ENCODE measurements at regions not wholly inside any gene's neighbourhood (a gene's known extent, or its start where the extent isn't known, plus 50 kb on each side); places are given as distances from the start of the nearest gene placed in this dataset.

DNA sequence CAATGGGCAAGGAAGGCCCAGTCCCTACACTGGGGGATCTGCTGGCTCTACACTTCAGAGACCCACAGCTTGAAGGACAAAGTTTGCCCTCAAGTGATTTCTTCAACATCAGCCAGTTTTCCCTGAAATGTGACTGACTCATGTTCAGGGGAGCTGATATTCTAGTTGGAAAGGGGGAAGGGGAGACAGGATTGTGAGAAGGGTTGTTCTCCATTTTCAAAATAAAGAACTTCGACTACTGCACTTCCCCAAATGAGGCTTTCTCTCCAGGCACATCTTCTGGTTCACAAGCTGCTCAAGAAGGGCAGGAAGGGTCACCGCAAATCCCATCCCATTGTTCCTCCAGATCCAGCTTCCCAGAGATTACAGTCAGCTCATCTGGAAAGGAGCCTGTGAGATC, 117.6 kb downstream of the BCL2L11 start:
- Histone ChIP-seq H3K27me3 (replicated peaks in 1 of 4; ENCODE audit: control extremely low read depth in 1 of 4, control insufficient read depth in 3 of 4, insufficient read depth in 4 of 4, low read length in 3 of 4) (no peaks in the 10 kb centered on the region), H4K20me1 (ENCODE audit: control insufficient read depth, insufficient read depth, low read length, poor library complexity, severe bottlenecking) (no peaks in the 10 kb centered on the region), H2AFZ (ENCODE audit: insufficient read depth, low read depth, low read length, poor library complexity, severe bottlenecking) (no peak overlapping the region), H3K4me1 (ENCODE audit: control insufficient read depth in 2 of 2, insufficient read depth in 2 of 2, low read length in 2 of 2) (peaks cover 0 to 3% of the 10 kb centered on the region in 2 donors), H3K79me2 (ENCODE audit: control insufficient read depth, insufficient read depth, low read length) (no peaks in the 10 kb centered on the region), H3K9me3 (ENCODE audit: control extremely low read depth in 1 of 3, control insufficient read depth in 2 of 3, insufficient read depth in 1 of 3, low read length in 2 of 3) (peaks cover 0 to 4% (median 0%) of the 10 kb centered on the region in 3 donors), H3K27ac (ENCODE audit: low read length in 2 of 2) (no peak overlapping the region), H3K36me3 (replicated peaks in 1 of 2; ENCODE audit: control extremely low read depth in 1 of 2, control insufficient read depth in 1 of 2, extremely low read depth in 1 of 2, insufficient read depth in 2 of 2, low read length in 1 of 2) (no peaks in the 10 kb centered on the region), H3K9ac (ENCODE audit: low read length) (no peak overlapping the region), H3K4me2 (replicated peaks; ENCODE audit: low read depth, low read length, poor library complexity, severe bottlenecking) (no peak overlapping the region), H3K4me3 (ENCODE audit: control extremely low read depth in 1 of 5, extremely low read depth in 1 of 5, insufficient read depth in 1 of 5, low read depth in 2 of 5, low read length in 4 of 5) (no peak overlapping the region)
- 100% methylated on average over 1 of the region's 2 CpGs for WGBS (ENCODE audit: insufficient coverage)
- H3K27ac Mint-ChIP-seq: no peak overlapping the region
- H3K4me3 Mint-ChIP-seq: no peak overlapping the region
- CTCF ChIA-PET: interaction anchor here (1.4 kb wide), 1 partner anchor 8 kb away, joined by 3 read pairs; no protein-coding TSS in a partner anchor
- intact Hi-C loops (cut with micrococcal nuclease): no loop called here
- DNase-seq (no peak), ATAC-seq (ENCODE audit: low read depth) (no peak)
- no peak for TF ChIP-seq CTCF (IDR thresholded peaks at IDR 0.05)
- TF ChIP-seq EZH2 (IDR thresholded peaks at IDR 0.05; ENCODE audit: borderline replicate concordance, insufficient read depth, low read depth, low read length, poor library complexity, severe bottlenecking): no peak
- POLR2A ChIA-PET: no interaction called here
- H3K9me3 Mint-ChIP-seq (ENCODE audit: insufficient read depth): no peaks in the 10 kb centered on the region
- H3K4me1 Mint-ChIP-seq: no peaks in the 10 kb centered on the region
- H3K27me3 Mint-ChIP-seq: no peaks in the 10 kb centered on the region

- Mint-ChIP-seq H3K4me3 (no peak overlapping the region), H3K9me3 (ENCODE audit: insufficient read depth) (no peaks in the 10 kb centered on the region)
- no peak for ATAC-seq (ENCODE audit: low read depth)
These were observed 118.4 kb downstream of the BCL2L11 start for GRCh38 chr2:111239107-111239506.

More at GRCh38 chr2:111239107-111239506, 118.4 kb downstream of the BCL2L11 start:
- no peak for DNase-seq
- peaks cover 0 to 3% of the 10 kb centered on the region in 2 donors for H3K4me1 ChIP-seq (ENCODE audit: control insufficient read depth in 2 of 2, insufficient read depth in 2 of 2, low read length in 2 of 2)
- ChIA-PET POLR2A (no interaction called here), CTCF (interaction anchor here (1.4 kb wide), 1 partner anchor 9 kb away, joined by 3 read pairs; no protein-coding TSS in a partner anchor)
- H3K4me1 Mint-ChIP-seq: no peaks in the 10 kb centered on the region
- H3K79me2 ChIP-seq (ENCODE audit: control insufficient read depth, insufficient read depth, low read length): no peaks in the 10 kb centered on the region
- H4K20me1 ChIP-seq (ENCODE audit: control insufficient read depth, insufficient read depth, low read length, poor library complexity, severe bottlenecking): no peaks in the 10 kb centered on the region
- no peak overlapping the region for H3K9ac ChIP-seq (ENCODE audit: low read length)
- no peak overlapping the region for H3K27ac ChIP-seq (ENCODE audit: low read length in 2 of 2)
- H2AFZ ChIP-seq (ENCODE audit: insufficient read depth, low read depth, low read length, poor library complexity, severe bottlenecking): no peak overlapping the region
- no peaks in the 10 kb centered on the region for H3K27me3 Mint-ChIP-seq
- WGBS (ENCODE audit: insufficient coverage): 91% methylated on average over 3 of the region's 4 CpGs
- no peak overlapping the region for H3K4me3 ChIP-seq (ENCODE audit: control extremely low read depth in 1 of 5, extremely low read depth in 1 of 5, insufficient read depth in 1 of 5, low read depth in 2 of 5, low read length in 4 of 5)
- H3K36me3 ChIP-seq (replicated peaks in 1 of 2; ENCODE audit: control extremely low read depth in 1 of 2, control insufficient read depth in 1 of 2, extremely low read depth in 1 of 2, insufficient read depth in 2 of 2, low read length in 1 of 2): no peaks in the 10 kb centered on the region
- TF ChIP-seq CTCF (IDR thresholded peaks at IDR 0.05) (no peak), EZH2 (IDR thresholded peaks at IDR 0.05; ENCODE audit: borderline replicate concordance, insufficient read depth, low read depth, low read length, poor library complexity, severe bottlenecking) (no peak)
- no peak overlapping the region for H3K4me2 ChIP-seq (replicated peaks; ENCODE audit: low read depth, low read length, poor library complexity, severe bottlenecking)
- H3K27me3 ChIP-seq (replicated peaks in 1 of 4; ENCODE audit: control extremely low read depth in 1 of 4, control insufficient read depth in 3 of 4, insufficient read depth in 4 of 4, low read length in 3 of 4): no peaks in the 10 kb centered on the region
- intact Hi-C loops (cut with micrococcal nuclease): no loop called here
- H3K27ac Mint-ChIP-seq: no peak overlapping the region
- H3K9me3 ChIP-seq (ENCODE audit: control extremely low read depth in 1 of 3, control insufficient read depth in 2 of 3, insufficient read depth in 1 of 3, low read length in 2 of 3): peaks cover 0 to 4% (median 0%) of the 10 kb centered on the region in 3 donors
